Natural killer cell (primary cell): ENCODE measurements at regions not wholly inside any gene's neighbourhood (a gene's known extent, or its start where the extent isn't known, plus 50 kb on each side); places are given as distances from the start of the nearest gene placed in this dataset.
"Not testable (repeated sequence)": the region's sequence is repeated elsewhere in the genome, so short reads cannot be mapped to it uniquely, and the experiment has no call there.

Experiments
- ATAC-seq, 3 donors: fragments of 150-1000 bp in 2 of 3; fragments of 200-7000 bp in 1 of 3; cut with Tn5 transposase; 1 replicate in 1 of 3; 2 replicates in 2 of 3; pipeline ENCODE4 v1.10.0; 2021; ENCODE audit warnings: mild to moderate bottlenecking in 2 of 3, moderate library complexity in 2 of 3
- DNase-seq, 2 donors: peaks; one replicate each; pipeline versions ENCODE4 v3.0.0 to v3.0.0-alpha.2; 2013 to 2021; ENCODE audit warnings: mixed read lengths in 1 of 2
- H3K27ac ChIP-seq: one replicate; pipeline ENCODE4 v1.5.1; 2013; ENCODE audit warnings: mild to moderate bottlenecking, low read length
- H3K27me3 ChIP-seq: one replicate; pipeline ENCODE4 v1.6.1; 2013; ENCODE audit warnings: low read length; ENCODE audit not compliant: control insufficient read depth, insufficient read depth
- H3K36me3 ChIP-seq: one replicate; pipeline ENCODE4 v1.6.1; 2013; ENCODE audit warnings: low read length; ENCODE audit not compliant: control insufficient read depth, insufficient read depth
- H3K4me1 ChIP-seq: one replicate; pipeline ENCODE4 v1.6.1; 2013; ENCODE audit warnings: low read length; ENCODE audit not compliant: control insufficient read depth, insufficient read depth
- H3K4me3 ChIP-seq: one replicate; pipeline ENCODE4 v1.5.1; 2013; ENCODE audit warnings: low read length
- H3K9me3 ChIP-seq: one replicate; pipeline ENCODE4 v1.6.1; 2013; ENCODE audit warnings: low read length; ENCODE audit not compliant: control insufficient read depth, insufficient read depth
- H3K27ac Mint-ChIP-seq, 2 donors: one replicate each; pipeline ENCODE4 v1.8.0; 2022; ENCODE audit warnings: mild to moderate bottlenecking in 2 of 2, mixed read lengths in 2 of 2, moderate library complexity in 1 of 2
- H3K27me3 Mint-ChIP-seq, 2 donors: one replicate each; pipeline ENCODE4 v1.8.0; 2022; ENCODE audit warnings: low read depth in 2 of 2, mixed read lengths in 2 of 2
- H3K36me3 Mint-ChIP-seq: one replicate; pipeline ENCODE4 v1.8.0; 2022; ENCODE audit warnings: mixed read lengths
- H3K4me1 Mint-ChIP-seq, 2 donors: one replicate each; pipeline ENCODE4 v1.8.0; 2022; ENCODE audit warnings: mixed read lengths in 2 of 2
- H3K4me3 Mint-ChIP-seq: one replicate; pipeline ENCODE4 v1.8.0; 2022; ENCODE audit warnings: mild to moderate bottlenecking, moderate library complexity, mixed read lengths
- H3K9me3 Mint-ChIP-seq, 2 donors: one replicate each; pipeline ENCODE4 v1.8.0; 2022; ENCODE audit warnings: mixed read lengths in 2 of 2
- WGBS: methylation state at CpG from one replicate; pipeline ENCODE4 v1.1.7; 2013; ENCODE audit warnings: missing lambda C conversion rate; ENCODE audit not compliant: insufficient coverage; 5-methylcytosine and 5-hydroxymethylcytosine counted together
- intact Hi-C: fragments of 100-400 bp; cut with micrococcal nuclease; formaldehyde crosslinking; loops from one replicate; pipeline ENCODE4 v1.14.2; 2022
- TF ChIP-seq, protein P1 (sequence below): fragments of 200-600 bp; IDR thresholded peaks from one replicate; pipeline ENCODE4 v1.8.0; 2022; ENCODE audit warnings: antibody characterized with exemption

DNA sequence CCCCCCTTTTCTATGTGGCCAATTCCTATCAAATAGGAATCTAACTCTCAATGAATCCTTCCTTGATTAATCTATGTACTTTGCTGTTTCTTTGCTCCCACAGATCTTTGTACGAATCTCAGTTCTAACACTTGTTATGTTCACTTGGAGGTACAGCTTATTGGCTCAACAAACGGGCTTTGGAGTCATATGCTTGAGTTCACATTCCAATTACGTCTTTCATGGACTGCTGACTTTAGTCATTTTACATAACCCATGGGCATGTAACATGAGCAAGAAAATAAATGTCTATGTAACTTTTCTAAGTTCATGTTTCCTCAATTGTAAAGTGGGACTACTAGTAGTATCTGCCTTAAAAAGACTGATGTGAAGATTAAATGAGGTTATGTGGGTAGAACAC is 123.2 kb upstream of the TBC1D5 start:
- H3K9me3 ChIP-seq, result no peaks in the 10 kb centered on the region
- H3K27ac Mint-ChIP-seq, result no peak overlapping the region
- no peaks in the 10 kb centered on the region for H3K9me3 Mint-ChIP-seq
- H3K27me3 Mint-ChIP-seq, result no peaks in the 10 kb centered on the region
- no peak for DNase-seq
- H3K4me1 ChIP-seq, result no peaks in the 10 kb centered on the region
- TF ChIP-seq, protein P1, sequence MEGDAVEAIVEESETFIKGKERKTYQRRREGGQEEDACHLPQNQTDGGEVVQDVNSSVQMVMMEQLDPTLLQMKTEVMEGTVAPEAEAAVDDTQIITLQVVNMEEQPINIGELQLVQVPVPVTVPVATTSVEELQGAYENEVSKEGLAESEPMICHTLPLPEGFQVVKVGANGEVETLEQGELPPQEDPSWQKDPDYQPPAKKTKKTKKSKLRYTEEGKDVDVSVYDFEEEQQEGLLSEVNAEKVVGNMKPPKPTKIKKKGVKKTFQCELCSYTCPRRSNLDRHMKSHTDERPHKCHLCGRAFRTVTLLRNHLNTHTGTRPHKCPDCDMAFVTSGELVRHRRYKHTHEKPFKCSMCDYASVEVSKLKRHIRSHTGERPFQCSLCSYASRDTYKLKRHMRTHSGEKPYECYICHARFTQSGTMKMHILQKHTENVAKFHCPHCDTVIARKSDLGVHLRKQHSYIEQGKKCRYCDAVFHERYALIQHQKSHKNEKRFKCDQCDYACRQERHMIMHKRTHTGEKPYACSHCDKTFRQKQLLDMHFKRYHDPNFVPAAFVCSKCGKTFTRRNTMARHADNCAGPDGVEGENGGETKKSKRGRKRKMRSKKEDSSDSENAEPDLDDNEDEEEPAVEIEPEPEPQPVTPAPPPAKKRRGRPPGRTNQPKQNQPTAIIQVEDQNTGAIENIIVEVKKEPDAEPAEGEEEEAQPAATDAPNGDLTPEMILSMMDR, result no peak
- H3K4me3 Mint-ChIP-seq, result no peak overlapping the region
- 87% methylated on average over 3 of the region's 3 CpGs for WGBS
- no peaks in the 10 kb centered on the region for H3K36me3 Mint-ChIP-seq
- no peaks in the 10 kb centered on the region for H3K36me3 ChIP-seq
- no peaks in the 10 kb centered on the region for H3K27me3 ChIP-seq
- intact Hi-C loops, result no loop called here
- H3K27ac ChIP-seq, result no peak overlapping the region
- no peaks in the 10 kb centered on the region for H3K4me1 Mint-ChIP-seq
- no peak overlapping the region for H3K4me3 ChIP-seq
- no peak for ATAC-seq

DNA sequence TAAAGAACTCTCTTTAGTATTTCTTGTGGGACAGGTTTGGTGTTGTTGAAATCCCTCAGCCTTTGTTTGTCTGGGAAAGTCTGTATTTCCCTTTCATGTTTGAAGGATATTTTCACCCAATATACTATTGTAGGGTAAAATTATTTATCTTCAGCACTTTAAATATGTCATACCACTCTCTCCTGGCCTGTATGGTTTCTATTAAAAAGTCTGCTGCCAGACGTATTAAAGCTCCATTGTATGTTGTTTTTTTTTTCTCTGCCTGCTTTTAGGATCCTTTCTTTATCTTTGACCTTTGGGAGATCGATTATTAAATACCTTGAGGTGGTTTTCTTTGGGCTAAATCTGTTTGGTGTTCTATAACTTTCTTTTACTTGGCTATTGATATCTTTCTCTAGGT is 119.0 kb upstream of the TBC1D5 start:
- TF ChIP-seq, protein P1, result no peak
- no peak overlapping the region for H3K4me3 ChIP-seq
- no peaks in the 10 kb centered on the region for H3K9me3 Mint-ChIP-seq

DNA sequence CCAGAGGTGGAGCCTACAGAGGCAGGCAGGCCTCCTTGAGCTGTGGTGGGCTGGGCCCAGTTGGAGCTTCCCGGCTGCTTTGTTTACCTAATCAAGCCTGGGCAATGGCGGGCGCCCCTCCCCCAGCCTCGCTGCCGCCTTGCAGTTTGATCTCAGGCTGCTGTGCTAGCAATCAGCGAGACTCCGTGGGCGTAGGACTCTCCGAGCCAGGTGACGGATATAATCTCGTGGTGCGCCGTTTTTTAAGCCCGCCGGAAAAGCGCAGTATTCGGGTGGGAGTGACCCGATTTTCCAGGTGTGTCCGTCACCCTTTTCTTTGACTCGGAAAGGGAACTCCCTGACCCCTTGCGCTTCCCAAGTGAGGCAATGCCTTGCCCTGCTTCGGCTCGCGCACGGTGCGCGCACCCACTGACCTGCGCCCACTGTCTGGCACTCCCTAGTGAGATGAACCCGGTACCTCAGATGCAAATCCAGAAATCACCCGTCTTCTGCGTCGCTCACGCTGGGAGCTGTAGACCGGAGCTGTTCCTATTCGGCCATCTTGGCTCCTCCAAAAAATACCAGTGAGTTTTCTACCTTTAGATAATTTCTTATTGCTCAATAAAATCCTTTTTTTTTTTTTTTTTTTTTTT is 118.5 kb upstream of the TBC1D5 start:
- H3K4me1 ChIP-seq, H3K36me3 Mint-ChIP-seq, H3K4me3 Mint-ChIP-seq, intact Hi-C loops, DNase-seq, H3K9me3 ChIP-seq, H3K4me1 Mint-ChIP-seq, H3K27ac ChIP-seq, ATAC-seq, H3K9me3 Mint-ChIP-seq, H3K4me3 ChIP-seq, H3K27me3 ChIP-seq, H3K27ac Mint-ChIP-seq, H3K36me3 ChIP-seq: not testable (repeated sequence)
- H3K27me3 Mint-ChIP-seq, result peaks cover 3 to 18% of the 10 kb centered on the region in 2 donors
- 96% methylated on average over 34 of the region's 35 CpGs for WGBS

More for the DNA sequence above, 119.0 kb upstream of the TBC1D5 start:
- H3K27me3 Mint-ChIP-seq, result peaks cover 3 to 13% of the 10 kb centered on the region in 2 donors
- ATAC-seq (no peak), DNase-seq (no peak)
- Histone ChIP-seq H3K36me3 (no peaks in the 10 kb centered on the region), H3K9me3 (no peaks in the 10 kb centered on the region), H3K27ac (no peak overlapping the region), H3K4me1 (no peaks in the 10 kb centered on the region), H3K27me3 (no peaks in the 10 kb centered on the region)
- no peak overlapping the region for H3K27ac Mint-ChIP-seq
- H3K36me3 Mint-ChIP-seq, result no peaks in the 10 kb centered on the region
- 88% methylated on average over 1 of the region's 2 CpGs for WGBS
- H3K4me3 Mint-ChIP-seq, result no peak overlapping the region
- H3K4me1 Mint-ChIP-seq, result no peaks in the 10 kb centered on the region
- intact Hi-C loops, result no loop called here

DNA sequence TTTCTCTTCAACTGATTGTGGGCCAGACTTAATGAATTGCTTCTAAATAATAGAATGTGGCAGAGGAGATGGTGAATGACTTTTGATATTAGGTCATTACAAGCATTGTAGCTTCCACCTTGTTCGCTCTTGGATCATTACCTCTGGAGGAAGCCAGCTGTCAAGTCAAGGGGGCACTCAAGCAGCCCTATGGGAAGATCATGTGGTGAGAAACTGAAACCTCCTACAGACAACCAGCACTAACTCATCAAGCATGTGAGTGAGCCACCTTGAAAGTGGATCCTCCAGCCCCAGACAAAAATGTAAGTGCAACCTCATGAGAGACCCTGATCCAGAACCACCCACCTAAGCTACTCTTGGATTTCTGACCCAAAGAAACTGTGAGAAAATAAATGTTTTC is 109.8 kb upstream of the TBC1D5 start:
- Mint-ChIP-seq H3K36me3 (no peaks in the 10 kb centered on the region), H3K9me3 (no peaks in the 10 kb centered on the region), H3K27ac (no peak overlapping the region), H3K4me3 (no peak overlapping the region), H3K4me1 (no peaks in the 10 kb centered on the region), H3K27me3 (peaks cover 10 to 34% of the 10 kb centered on the region in 2 donors)
- H3K4me3 ChIP-seq, result no peak overlapping the region
- ATAC-seq (no peak), DNase-seq (no peak)
- intact Hi-C loops, result no loop called here
- TF ChIP-seq, protein P1, result no peak
- no peaks in the 10 kb centered on the region for H3K9me3 ChIP-seq
- H3K36me3 ChIP-seq, result no peaks in the 10 kb centered on the region
- 90% methylated on average over 1 of the region's 1 CpG for WGBS
- no peak overlapping the region for H3K27ac ChIP-seq
- H3K4me1 ChIP-seq, result no peaks in the 10 kb centered on the region
- H3K27me3 ChIP-seq, result no peaks in the 10 kb centered on the region
